ENCODE measurements at regions not wholly inside any gene's neighbourhood (a gene's known extent, or its start where the extent isn't known, plus 50 kb on each side); places are given as distances from the start of the nearest gene placed in this dataset.

DNA sequence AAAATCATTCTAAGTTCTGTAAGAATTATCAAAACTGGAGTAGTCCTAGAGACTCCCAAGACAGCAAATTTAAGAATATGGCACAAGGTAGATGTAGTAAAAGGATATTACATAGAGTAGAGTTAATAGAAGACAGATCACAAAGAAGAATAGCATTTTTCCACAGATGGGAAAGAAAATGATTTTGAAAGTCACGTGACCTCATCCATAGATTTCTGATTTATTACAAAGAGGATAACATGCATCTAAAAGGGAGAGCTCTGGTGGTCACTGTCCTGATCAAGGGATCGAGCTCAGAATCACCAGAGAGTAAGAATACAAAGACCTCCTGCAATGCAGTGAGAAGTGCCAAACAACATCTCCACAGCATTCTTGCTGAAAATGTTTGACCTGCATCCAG lies 354.4 kb downstream of the TBL1XR1 start:
- TF ChIP-seq NR1H2 (CRISPR knock-in tag; IDR thresholded peaks at IDR 0.05) (no peak), TBP (optimal IDR thresholded peaks at IDR 0.05; ENCODE audit: low read depth, low read length) (no peak), NFE2L1 (tag; IDR thresholded peaks at IDR 0.05; ENCODE audit: borderline replicate concordance, low read depth) (no peak), RFX5 (IDR thresholded peaks at IDR 0.05; ENCODE audit: low read depth, low read length) (no peak), CHD4 (IDR thresholded peaks at IDR 0.05; ENCODE audit: insufficient read depth, insufficient replicate concordance, low read depth, low read length, poor library complexity, severe bottlenecking) (no peak), PML (IDR thresholded peaks at IDR 0.05; ENCODE audit: low read length) (no peak), TCF7L2 (IDR thresholded peaks at IDR 0.05; ENCODE audit: low read depth, low read length) (no peak), POLR2AphosphoS5 (IDR thresholded peaks at IDR 0.05; ENCODE audit: control insufficient read depth, insufficient read depth, low read depth, low read length) (no peak), YY1 (IDR thresholded peaks at IDR 0.05; ENCODE audit: borderline replicate concordance in 1 of 3, control insufficient read depth in 1 of 3, extremely low read depth in 1 of 3, insufficient read depth in 3 of 3, insufficient read length in 1 of 3, insufficient replicate concordance in 2 of 3, low read depth in 1 of 3, low read length in 2 of 3) (no peak)
- TF ChIP-seq, protein P1, sequence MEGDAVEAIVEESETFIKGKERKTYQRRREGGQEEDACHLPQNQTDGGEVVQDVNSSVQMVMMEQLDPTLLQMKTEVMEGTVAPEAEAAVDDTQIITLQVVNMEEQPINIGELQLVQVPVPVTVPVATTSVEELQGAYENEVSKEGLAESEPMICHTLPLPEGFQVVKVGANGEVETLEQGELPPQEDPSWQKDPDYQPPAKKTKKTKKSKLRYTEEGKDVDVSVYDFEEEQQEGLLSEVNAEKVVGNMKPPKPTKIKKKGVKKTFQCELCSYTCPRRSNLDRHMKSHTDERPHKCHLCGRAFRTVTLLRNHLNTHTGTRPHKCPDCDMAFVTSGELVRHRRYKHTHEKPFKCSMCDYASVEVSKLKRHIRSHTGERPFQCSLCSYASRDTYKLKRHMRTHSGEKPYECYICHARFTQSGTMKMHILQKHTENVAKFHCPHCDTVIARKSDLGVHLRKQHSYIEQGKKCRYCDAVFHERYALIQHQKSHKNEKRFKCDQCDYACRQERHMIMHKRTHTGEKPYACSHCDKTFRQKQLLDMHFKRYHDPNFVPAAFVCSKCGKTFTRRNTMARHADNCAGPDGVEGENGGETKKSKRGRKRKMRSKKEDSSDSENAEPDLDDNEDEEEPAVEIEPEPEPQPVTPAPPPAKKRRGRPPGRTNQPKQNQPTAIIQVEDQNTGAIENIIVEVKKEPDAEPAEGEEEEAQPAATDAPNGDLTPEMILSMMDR (IDR thresholded peaks at IDR 0.05 in 2 of 3, conservative IDR thresholded peaks at IDR 0.05 in 1 of 3; ENCODE audit: insufficient read depth in 2 of 3, low read depth in 1 of 3, low read length in 3 of 3): no peak
- TF ChIP-seq, protein P2, sequence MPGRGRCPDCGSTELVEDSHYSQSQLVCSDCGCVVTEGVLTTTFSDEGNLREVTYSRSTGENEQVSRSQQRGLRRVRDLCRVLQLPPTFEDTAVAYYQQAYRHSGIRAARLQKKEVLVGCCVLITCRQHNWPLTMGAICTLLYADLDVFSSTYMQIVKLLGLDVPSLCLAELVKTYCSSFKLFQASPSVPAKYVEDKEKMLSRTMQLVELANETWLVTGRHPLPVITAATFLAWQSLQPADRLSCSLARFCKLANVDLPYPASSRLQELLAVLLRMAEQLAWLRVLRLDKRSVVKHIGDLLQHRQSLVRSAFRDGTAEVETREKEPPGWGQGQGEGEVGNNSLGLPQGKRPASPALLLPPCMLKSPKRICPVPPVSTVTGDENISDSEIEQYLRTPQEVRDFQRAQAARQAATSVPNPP (IDR thresholded peaks at IDR 0.05; ENCODE audit: borderline replicate concordance, insufficient read depth, insufficient read length): no peak

Data from K562 (cell line).